HL-60 (cell line): ENCODE measurements at regions not wholly inside any gene's neighbourhood (a gene's known extent, or its start where the extent isn't known, plus 50 kb on each side); places are given as distances from the start of the nearest gene placed in this dataset.

Experiments
- DNase-seq, 2 experiments: peaks; one replicate each; pipeline ENCODE4 v3.0.0-alpha.2; 2010 to 2020; ENCODE audit warnings: low read depth in 1 of 2, low spot score in 1 of 2
- H3K27ac ChIP-seq: fragments of 250-450 bp; sonication (Bioruptor Pico); replicated peaks from 2 replicates; pipeline ENCODE4 v1.5.1; 2020; ENCODE audit warnings: mild to moderate bottlenecking, moderate library complexity
- H3K27me3 ChIP-seq: fragments of 250-450 bp; sonication (Bioruptor Pico); 2 replicates; pipeline ENCODE4 v1.5.1; 2021; ENCODE audit warnings: mild to moderate bottlenecking, moderate library complexity; ENCODE audit not compliant: insufficient read depth, poor library complexity, severe bottlenecking
- H3K4me3 ChIP-seq: replicated peaks from 2 replicates; pipeline ENCODE4 v1.5.1; 2011; ENCODE audit warnings: mild to moderate bottlenecking, control low read depth, low read length; ENCODE audit not compliant: insufficient read depth
- CTCF ChIP-seq: IDR thresholded peaks from one replicate; pipeline ENCODE4 v1.5.1; 2011; ENCODE audit warnings: low read length, control low read depth, inconsistent platforms; ENCODE audit not compliant: insufficient read depth
- GABPA ChIP-seq: IDR thresholded peaks from 2 replicates; pipeline ENCODE4 v1.6.1; 2012; ENCODE audit warnings: low read depth
- POLR2AphosphoS5 ChIP-seq: IDR thresholded peaks from 2 replicates; pipeline ENCODE4 v1.6.1; 2012; ENCODE audit warnings: low read depth
- SPI1 ChIP-seq: IDR thresholded peaks from 2 replicates; pipeline ENCODE4 v1.6.1; 2012; ENCODE audit warnings: low read depth, mild to moderate bottlenecking, borderline replicate concordance
- TF ChIP-seq, protein P1 (sequence below): IDR thresholded peaks from 2 replicates; pipeline ENCODE4 v1.6.1; 2012; ENCODE audit warnings: low read depth; ENCODE audit not compliant: insufficient replicate concordance

DNA sequence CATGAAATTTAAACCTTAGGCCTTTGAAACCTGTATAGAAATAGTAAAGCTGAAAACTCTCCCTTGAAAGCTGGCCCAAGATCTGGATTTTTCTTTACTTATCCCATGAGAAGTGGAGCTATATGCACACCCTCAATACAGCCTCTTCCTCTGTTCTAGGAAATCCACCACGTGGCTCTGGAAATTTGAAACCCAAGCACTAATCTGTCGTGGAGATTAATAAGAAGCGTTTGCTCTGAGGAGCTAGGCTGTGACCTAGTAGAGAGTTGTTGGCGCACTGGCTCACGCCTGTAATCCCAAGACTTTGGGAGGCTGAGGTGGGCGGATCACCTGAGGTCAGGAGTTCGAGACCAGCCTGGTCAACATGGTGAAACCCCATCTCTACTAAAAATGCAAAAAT is 291.3 kb upstream of the PLXNA2 start:
- DNase-seq = no peak
- H3K4me3 ChIP-seq = no peak overlapping the region
- H3K27ac ChIP-seq = no peak overlapping the region
- TF ChIP-seq POLR2AphosphoS5 (no peak), CTCF (no peak), SPI1 (no peak), GABPA (no peak)
- TF ChIP-seq, protein P1, sequence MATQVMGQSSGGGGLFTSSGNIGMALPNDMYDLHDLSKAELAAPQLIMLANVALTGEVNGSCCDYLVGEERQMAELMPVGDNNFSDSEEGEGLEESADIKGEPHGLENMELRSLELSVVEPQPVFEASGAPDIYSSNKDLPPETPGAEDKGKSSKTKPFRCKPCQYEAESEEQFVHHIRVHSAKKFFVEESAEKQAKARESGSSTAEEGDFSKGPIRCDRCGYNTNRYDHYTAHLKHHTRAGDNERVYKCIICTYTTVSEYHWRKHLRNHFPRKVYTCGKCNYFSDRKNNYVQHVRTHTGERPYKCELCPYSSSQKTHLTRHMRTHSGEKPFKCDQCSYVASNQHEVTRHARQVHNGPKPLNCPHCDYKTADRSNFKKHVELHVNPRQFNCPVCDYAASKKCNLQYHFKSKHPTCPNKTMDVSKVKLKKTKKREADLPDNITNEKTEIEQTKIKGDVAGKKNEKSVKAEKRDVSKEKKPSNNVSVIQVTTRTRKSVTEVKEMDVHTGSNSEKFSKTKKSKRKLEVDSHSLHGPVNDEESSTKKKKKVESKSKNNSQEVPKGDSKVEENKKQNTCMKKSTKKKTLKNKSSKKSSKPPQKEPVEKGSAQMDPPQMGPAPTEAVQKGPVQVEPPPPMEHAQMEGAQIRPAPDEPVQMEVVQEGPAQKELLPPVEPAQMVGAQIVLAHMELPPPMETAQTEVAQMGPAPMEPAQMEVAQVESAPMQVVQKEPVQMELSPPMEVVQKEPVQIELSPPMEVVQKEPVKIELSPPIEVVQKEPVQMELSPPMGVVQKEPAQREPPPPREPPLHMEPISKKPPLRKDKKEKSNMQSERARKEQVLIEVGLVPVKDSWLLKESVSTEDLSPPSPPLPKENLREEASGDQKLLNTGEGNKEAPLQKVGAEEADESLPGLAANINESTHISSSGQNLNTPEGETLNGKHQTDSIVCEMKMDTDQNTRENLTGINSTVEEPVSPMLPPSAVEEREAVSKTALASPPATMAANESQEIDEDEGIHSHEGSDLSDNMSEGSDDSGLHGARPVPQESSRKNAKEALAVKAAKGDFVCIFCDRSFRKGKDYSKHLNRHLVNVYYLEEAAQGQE = no peak
- H3K27me3 ChIP-seq = no peaks in the 10 kb centered on the region

GRCh38 chr1:208536212-208536611 is 292.0 kb upstream of the PLXNA2 start:
- DNase-seq = no peak
- TF ChIP-seq CTCF (no peak), POLR2AphosphoS5 (no peak), GABPA (no peak), SPI1 (no peak)
- TF ChIP-seq, protein P1 = no peak
- Histone ChIP-seq H3K27me3 (no peaks in the 10 kb centered on the region), H3K27ac (no peak overlapping the region), H3K4me3 (no peak overlapping the region)

DNA sequence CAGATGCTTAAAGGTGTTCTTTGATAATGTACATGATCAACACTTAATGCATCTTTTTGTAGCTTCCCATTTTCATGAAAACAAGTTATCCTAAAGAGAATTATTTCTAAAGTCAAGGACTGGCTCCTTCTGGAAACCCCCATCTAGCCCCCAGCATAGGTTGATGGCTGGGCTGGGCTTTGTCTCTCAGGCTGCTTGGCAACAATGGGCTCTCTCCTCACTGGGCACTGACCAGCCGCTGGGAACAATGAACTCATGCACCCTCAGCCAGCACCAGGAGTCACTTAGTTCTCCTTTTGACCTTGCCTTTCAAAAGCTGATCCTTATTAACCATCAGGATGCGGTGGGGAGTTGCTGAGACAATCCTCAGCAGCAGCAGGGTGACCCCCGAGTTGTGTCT is 293.0 kb upstream of the PLXNA2 start:
- no peaks in the 10 kb centered on the region for H3K27me3 ChIP-seq
- no peak overlapping the region for H3K4me3 ChIP-seq
- no peak for DNase-seq
- no peak for TF ChIP-seq GABPA
- TF ChIP-seq POLR2AphosphoS5 = no peak
- no peak for TF ChIP-seq CTCF
- TF ChIP-seq SPI1 = no peak
- TF ChIP-seq, protein P1 = no peak
- H3K27ac ChIP-seq = no peak overlapping the region
